Mesendoderm (in vitro differentiated cells): ENCODE measurements at regions not wholly inside any gene's neighbourhood (a gene's known extent, or its start where the extent isn't known, plus 50 kb on each side); places are given as distances from the start of the nearest gene placed in this dataset.

Source experiments
- DNase-seq: peaks from one replicate; pipeline ENCODE4 v3.0.0; 2013
- H2AK5ac ChIP-seq: 2 replicates; pipeline ENCODE4 v1.6.1; 2013; ENCODE audit warnings: low read length, inconsistent platforms
- H2BK120ac ChIP-seq: 2 replicates; pipeline ENCODE4 v1.6.1; 2013; ENCODE audit warnings: low read depth, mild to moderate bottlenecking, low read length, moderate library complexity, mixed read lengths
- H2BK15ac ChIP-seq: replicated peaks from 2 replicates; pipeline ENCODE4 v1.6.1; 2013; ENCODE audit warnings: low read depth, mild to moderate bottlenecking, moderate library complexity
- H2BK5ac ChIP-seq: 2 replicates; pipeline ENCODE4 v1.6.1; 2013; ENCODE audit warnings: low read length, inconsistent platforms
- H3K18ac ChIP-seq: 2 replicates; pipeline ENCODE4 v1.6.1; 2013; ENCODE audit warnings: mild to moderate bottlenecking, low read length, mixed read lengths
- H3K23ac ChIP-seq: one replicate; pipeline ENCODE4 v1.6.1; 2013; ENCODE audit warnings: low read length
- H3K27ac ChIP-seq: 2 replicates; pipeline ENCODE4 v1.5.1; 2013; ENCODE audit warnings: low read depth, mild to moderate bottlenecking, inconsistent platforms, low read length, moderate library complexity
- H3K27me3 ChIP-seq: 2 replicates; pipeline ENCODE4 v1.6.1; 2013; ENCODE audit warnings: low read length, control low read depth, mild to moderate bottlenecking, inconsistent platforms; ENCODE audit not compliant: insufficient read depth, poor library complexity
- H3K36me3 ChIP-seq: 2 replicates; pipeline ENCODE4 v1.6.1; 2013; ENCODE audit warnings: low read length, inconsistent platforms; ENCODE audit not compliant: control insufficient read depth, insufficient read depth
- H3K4ac ChIP-seq: one replicate; pipeline ENCODE4 v1.6.1; 2013; ENCODE audit warnings: low read depth, mild to moderate bottlenecking, low read length, moderate library complexity
- H3K4me1 ChIP-seq: 2 replicates; pipeline ENCODE4 v1.6.1; 2013; ENCODE audit warnings: low read depth, low read length, inconsistent platforms; ENCODE audit not compliant: control insufficient read depth
- H3K4me2 ChIP-seq: 2 replicates; pipeline ENCODE4 v1.6.1; 2013; ENCODE audit warnings: low read length
- H3K4me3 ChIP-seq: 2 replicates; pipeline ENCODE4 v1.5.1; 2013; ENCODE audit warnings: mild to moderate bottlenecking, low read length
- H3K56ac ChIP-seq: one replicate; pipeline ENCODE4 v1.6.1; 2013; ENCODE audit warnings: low read length
- H3K79me1 ChIP-seq: 2 replicates; pipeline ENCODE4 v1.6.1; 2013; ENCODE audit warnings: low read length, inconsistent platforms
- H3K79me2 ChIP-seq: 2 replicates; pipeline ENCODE4 v1.6.1; 2013; ENCODE audit warnings: mild to moderate bottlenecking, low read length; ENCODE audit not compliant: control insufficient read depth, insufficient read depth
- H3K9ac ChIP-seq: 2 replicates; pipeline ENCODE4 v1.6.1; 2013; ENCODE audit warnings: low read length, inconsistent platforms
- H4K5ac ChIP-seq: one replicate; pipeline ENCODE4 v1.6.1; 2013; ENCODE audit warnings: low read length
- H4K8ac ChIP-seq: one replicate; pipeline ENCODE4 v1.6.1; 2013; ENCODE audit warnings: low read depth, mild to moderate bottlenecking, control low read depth, low read length, moderate library complexity
- WGBS: extraction: QIAGEN DNeasy Blood & Tissue Kit; methylation state at CpG from one replicate; pipeline ENCODE4 v1.1.7; 2013; ENCODE audit warnings: low lambda C conversion rate, missing lambda C conversion rate; ENCODE audit not compliant: insufficient coverage; ENCODE audit errors: extremely low coverage; 5-methylcytosine and 5-hydroxymethylcytosine counted together

DNA sequence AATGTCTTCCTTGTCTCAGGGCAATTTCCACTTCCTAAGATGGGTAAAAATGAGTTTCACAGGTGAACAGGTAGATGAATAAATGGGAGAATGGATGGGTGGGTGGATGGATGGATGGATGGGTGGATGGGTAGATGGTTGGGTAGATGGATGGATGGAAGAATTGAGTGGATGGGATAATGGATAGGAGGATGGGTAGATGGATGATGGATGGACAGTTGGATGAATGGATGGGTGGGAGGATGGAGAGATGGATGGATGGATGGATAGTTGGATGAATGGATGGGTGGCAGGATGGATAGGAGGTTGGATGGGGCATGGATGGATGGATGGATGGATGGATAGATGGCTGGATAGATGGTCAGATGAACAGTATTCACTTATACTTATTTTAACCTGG is 90.9 kb downstream of the LRRC30 start:
- no peak overlapping the region for H3K4ac ChIP-seq
- no peaks in the 10 kb centered on the region for H3K4me1 ChIP-seq
- no peak overlapping the region for H4K5ac ChIP-seq
- no peaks in the 10 kb centered on the region for H3K79me2 ChIP-seq
- no peak overlapping the region for H3K4me2 ChIP-seq
- H3K79me1 ChIP-seq, result no peaks in the 10 kb centered on the region
- no peak overlapping the region for H3K56ac ChIP-seq
- H3K23ac ChIP-seq, result no peak overlapping the region
- no peak overlapping the region for H3K18ac ChIP-seq
- no peak overlapping the region for H3K9ac ChIP-seq
- no peak overlapping the region for H2BK120ac ChIP-seq
- H4K8ac ChIP-seq, result no peak overlapping the region
- H3K36me3 ChIP-seq, result no peaks in the 10 kb centered on the region
- no peak for DNase-seq
- H3K4me3 ChIP-seq, result no peak overlapping the region
- no peak overlapping the region for H2AK5ac ChIP-seq
- no peak overlapping the region for H2BK15ac ChIP-seq
- no peak overlapping the region for H2BK5ac ChIP-seq
- H3K27me3 ChIP-seq, result no peaks in the 10 kb centered on the region
- H3K27ac ChIP-seq, result no peak overlapping the region

DNA sequence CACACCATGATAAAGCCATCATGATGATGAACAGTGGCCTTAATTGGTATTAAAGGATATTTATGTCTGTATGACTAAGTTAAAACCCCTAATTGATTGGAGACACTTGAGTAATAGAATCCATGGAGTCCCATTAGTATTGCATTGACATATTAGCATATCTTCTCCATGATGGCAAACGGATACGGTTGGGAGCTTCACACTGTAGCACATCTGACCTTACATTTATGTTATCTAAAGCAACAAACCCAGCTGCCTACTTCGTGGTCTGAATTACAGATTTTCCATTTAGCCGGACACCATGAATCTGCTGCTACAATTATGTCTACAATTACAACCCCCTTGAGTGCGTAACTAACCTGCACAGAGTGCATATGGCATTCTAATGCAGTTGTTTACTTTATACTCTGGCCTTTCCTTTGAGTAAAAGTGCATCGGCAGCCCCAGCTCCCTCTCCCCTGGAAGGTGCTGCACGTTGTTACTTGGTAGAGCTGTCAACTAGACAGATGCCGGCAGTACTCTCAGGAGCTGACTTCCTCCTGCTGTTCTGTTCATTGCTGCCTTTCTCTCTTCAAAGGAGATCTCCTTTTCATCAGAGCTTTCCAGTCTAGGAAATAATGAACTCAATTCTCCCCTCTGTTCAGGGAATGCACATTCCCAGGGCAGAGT is 92.1 kb downstream of the LRRC30 start:
- Histone ChIP-seq H3K79me1 (no peaks in the 10 kb centered on the region), H2BK15ac (no peak overlapping the region), H2AK5ac (no peak overlapping the region), H3K18ac (no peak overlapping the region), H3K4me1 (no peaks in the 10 kb centered on the region), H3K27ac (no peak overlapping the region), H4K8ac (no peak overlapping the region), H2BK5ac (no peak overlapping the region), H4K5ac (no peak overlapping the region), H3K23ac (no peak overlapping the region), H3K9ac (no peak overlapping the region), H3K36me3 (no peaks in the 10 kb centered on the region), H3K56ac (no peak overlapping the region), H3K4me3 (no peak overlapping the region), H3K79me2 (no peaks in the 10 kb centered on the region), H2BK120ac (no peak overlapping the region), H3K4ac (no peak overlapping the region), H3K4me2 (no peak overlapping the region), H3K27me3 (no peaks in the 10 kb centered on the region)
- no peak for DNase-seq
- no CpG with 5 or more reads among the region's 8 CpGs for WGBS

DNA sequence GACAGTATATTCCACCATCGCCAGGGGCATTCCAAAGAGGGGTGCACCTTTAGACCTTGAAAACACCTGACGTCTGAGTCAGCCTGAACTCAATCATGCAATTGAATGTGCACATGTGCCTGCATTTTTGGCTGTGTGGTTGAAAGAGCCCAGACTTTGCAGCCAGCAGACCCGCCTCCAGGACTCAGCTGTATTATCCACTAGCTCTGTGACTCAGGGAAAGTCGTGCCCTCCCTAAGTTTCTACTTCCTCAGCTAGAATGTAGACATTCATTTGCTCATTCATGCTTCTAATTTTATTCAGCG is 94.2 kb downstream of the LRRC30 start:
- H3K27ac ChIP-seq, result no peak overlapping the region
- H3K36me3 ChIP-seq, result no peaks in the 10 kb centered on the region
- no peak overlapping the region for H3K4me3 ChIP-seq
- DNase-seq, result no peak
- no peak overlapping the region for H2BK15ac ChIP-seq
- WGBS, result no CpG with 5 or more reads among the region's 5 CpGs
- H3K79me2 ChIP-seq, result no peaks in the 10 kb centered on the region
- H3K4me2 ChIP-seq, result no peak overlapping the region
- H3K23ac ChIP-seq, result no peak overlapping the region
- no peaks in the 10 kb centered on the region for H3K79me1 ChIP-seq
- H3K4me1 ChIP-seq, result no peaks in the 10 kb centered on the region
- H3K18ac ChIP-seq, result no peak overlapping the region
- no peak overlapping the region for H4K5ac ChIP-seq
- H4K8ac ChIP-seq, result no peak overlapping the region
- H2BK5ac ChIP-seq, result no peak overlapping the region
- no peak overlapping the region for H3K4ac ChIP-seq
- H3K27me3 ChIP-seq, result no peaks in the 10 kb centered on the region
- no peak overlapping the region for H2BK120ac ChIP-seq
- H3K9ac ChIP-seq, result no peak overlapping the region
- no peak overlapping the region for H3K56ac ChIP-seq
- H2AK5ac ChIP-seq, result no peak overlapping the region

DNA sequence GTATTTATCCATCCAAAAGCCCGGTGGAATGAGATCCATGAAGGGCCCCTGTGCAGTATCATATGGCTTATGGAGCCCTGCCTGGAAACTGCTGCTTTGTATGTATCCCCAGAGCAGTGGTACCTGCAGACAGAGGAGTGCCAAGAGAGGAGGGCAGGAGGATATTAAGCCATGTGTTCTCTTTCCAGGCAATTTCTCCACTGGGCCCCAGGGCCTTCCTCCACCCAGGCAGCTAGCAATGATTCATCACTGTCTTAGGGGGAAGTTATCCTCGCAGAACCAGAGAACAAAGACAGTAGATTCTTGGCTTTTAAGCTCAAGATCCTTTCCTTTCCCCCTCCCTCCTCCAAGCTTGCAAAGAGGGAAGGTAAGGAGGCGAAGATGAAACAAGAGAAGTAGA is 98.1 kb downstream of the LRRC30 start:
- Histone ChIP-seq H3K23ac (no peak overlapping the region), H3K9ac (no peak overlapping the region), H3K4ac (no peak overlapping the region), H4K8ac (no peak overlapping the region), H4K5ac (no peak overlapping the region), H2AK5ac (no peak overlapping the region), H2BK120ac (no peak overlapping the region), H3K4me2 (no peak overlapping the region), H3K18ac (no peak overlapping the region), H3K79me2 (no peaks in the 10 kb centered on the region), H3K4me3 (no peak overlapping the region), H3K4me1 (no peaks in the 10 kb centered on the region), H3K36me3 (no peaks in the 10 kb centered on the region), H3K56ac (no peak overlapping the region), H2BK5ac (no peak overlapping the region), H3K79me1 (no peaks in the 10 kb centered on the region), H2BK15ac (no peak overlapping the region), H3K27ac (no peak overlapping the region), H3K27me3 (no peaks in the 10 kb centered on the region)
- peak; percentile 53 for DNase-seq
- no CpG with 5 or more reads among the region's 3 CpGs for WGBS

DNA sequence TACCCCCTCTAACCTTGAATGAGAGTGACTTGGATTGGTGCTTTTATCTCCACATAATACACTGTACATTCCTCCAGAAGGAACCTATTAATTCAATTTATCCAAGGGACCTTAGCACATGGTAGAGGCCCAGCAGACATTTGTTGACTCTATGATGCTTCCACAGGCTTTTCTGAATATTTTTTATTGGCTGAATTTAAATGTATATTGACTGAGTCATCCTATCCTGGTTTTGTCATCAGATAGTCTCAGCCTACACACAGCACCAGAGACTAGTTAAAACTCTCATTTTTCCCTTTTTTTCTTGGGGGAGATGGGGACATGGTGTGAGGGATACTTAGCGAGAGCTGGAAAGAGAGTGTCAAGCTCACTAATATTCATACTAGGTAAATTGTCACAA is 101.6 kb downstream of the LRRC30 start:
- H3K56ac ChIP-seq, result no peak overlapping the region
- H3K18ac ChIP-seq, result no peak overlapping the region
- no peaks in the 10 kb centered on the region for H3K27me3 ChIP-seq
- no peak overlapping the region for H2AK5ac ChIP-seq
- H4K8ac ChIP-seq, result no peak overlapping the region
- H2BK5ac ChIP-seq, result no peak overlapping the region
- no peak overlapping the region for H3K4ac ChIP-seq
- no peak for DNase-seq
- no peak overlapping the region for H2BK15ac ChIP-seq
- H3K27ac ChIP-seq, result no peak overlapping the region
- H3K36me3 ChIP-seq, result no peaks in the 10 kb centered on the region
- no peaks in the 10 kb centered on the region for H3K79me1 ChIP-seq
- no peak overlapping the region for H3K23ac ChIP-seq
- H3K4me2 ChIP-seq, result no peak overlapping the region
- no CpG with 5 or more reads among the region's 1 CpG for WGBS
- no peak overlapping the region for H3K4me3 ChIP-seq
- H4K5ac ChIP-seq, result no peak overlapping the region
- H2BK120ac ChIP-seq, result no peak overlapping the region
- no peaks in the 10 kb centered on the region for H3K79me2 ChIP-seq
- H3K4me1 ChIP-seq, result no peaks in the 10 kb centered on the region
- no peak overlapping the region for H3K9ac ChIP-seq

DNA sequence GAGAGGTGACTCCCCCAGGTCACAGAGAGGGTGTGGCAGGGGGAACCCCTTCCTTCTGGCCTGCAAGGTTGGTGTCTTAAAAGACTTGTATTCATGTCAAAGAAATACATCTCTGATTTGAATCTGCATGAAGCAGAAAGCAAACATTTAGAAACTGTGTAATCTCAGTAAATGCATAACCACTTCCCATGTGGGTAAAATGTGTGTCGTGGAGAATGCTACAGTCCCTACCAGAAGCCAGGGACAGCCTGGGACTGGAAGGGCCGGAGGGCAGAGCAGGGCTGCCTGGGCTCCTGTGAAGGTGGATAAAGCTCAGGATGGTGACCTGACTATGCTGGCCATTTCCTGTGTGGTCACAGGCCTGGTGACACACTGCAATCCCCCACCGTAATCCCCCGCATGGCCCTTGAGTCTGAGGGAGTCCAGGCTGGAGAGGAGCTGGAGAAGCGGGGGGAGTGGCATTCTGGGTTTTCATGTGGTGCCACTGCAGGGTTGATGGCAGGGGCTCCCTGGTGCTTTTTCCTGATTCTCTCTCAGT is 102.2 kb downstream of the LRRC30 start:
- no peak overlapping the region for H2BK5ac ChIP-seq
- no peak overlapping the region for H3K56ac ChIP-seq
- no peak overlapping the region for H3K18ac ChIP-seq
- no peaks in the 10 kb centered on the region for H3K36me3 ChIP-seq
- H3K79me2 ChIP-seq, result no peaks in the 10 kb centered on the region
- no peak overlapping the region for H4K8ac ChIP-seq
- H3K79me1 ChIP-seq, result no peaks in the 10 kb centered on the region
- no peak overlapping the region for H2BK15ac ChIP-seq
- no peaks in the 10 kb centered on the region for H3K4me1 ChIP-seq
- H2AK5ac ChIP-seq, result no peak overlapping the region
- H2BK120ac ChIP-seq, result no peak overlapping the region
- H3K27me3 ChIP-seq, result no peaks in the 10 kb centered on the region
- DNase-seq, result no peak
- WGBS, result no CpG with 5 or more reads among the region's 5 CpGs
- H3K9ac ChIP-seq, result no peak overlapping the region
- H4K5ac ChIP-seq, result no peak overlapping the region
- no peak overlapping the region for H3K27ac ChIP-seq
- no peak overlapping the region for H3K4me3 ChIP-seq
- H3K4me2 ChIP-seq, result no peak overlapping the region
- no peak overlapping the region for H3K4ac ChIP-seq
- no peak overlapping the region for H3K23ac ChIP-seq
